ENCODE measurements at regions not wholly inside any gene's neighbourhood (a gene's known extent, or its start where the extent isn't known, plus 50 kb on each side); places are given as distances from the start of the nearest gene placed in this dataset.

GRCh38 chr6:168778201-168778600 is 337.2 kb downstream of the SMOC2 start:
- peak overlapping the region in 1 of 2 donors; percentile 43 for H3K27ac ChIP-seq
- H3K36me3 ChIP-seq = no peaks in the 10 kb centered on the region
- intact Hi-C loops (cut with DNase I) = no loop called here
- H3K4me3 ChIP-seq = no peak overlapping the region
- peaks cover 3 to 7% of the 10 kb centered on the region in 2 donors for H3K4me1 ChIP-seq
- peaks cover 0 to 24% of the 10 kb centered on the region in 2 donors for H3K9me3 ChIP-seq
- TF ChIP-seq CTCF (IDR thresholded peaks at IDR 0.05) = no peak
- peak in 1 of 2 donors; percentile 74 for DNase-seq (ENCODE audit: low spot score in 2 of 2)
- no peaks in the 10 kb centered on the region for H3K27me3 ChIP-seq

- Histone ChIP-seq H3K27ac (no peak overlapping the region), H3K36me3 (no peaks in the 10 kb centered on the region), H3K4me1 (peaks cover 0 to 6% of the 10 kb centered on the region in 2 donors), H3K27me3 (no peaks in the 10 kb centered on the region), H3K9me3 (peaks cover 0 to 25% of the 10 kb centered on the region in 2 donors), H3K4me3 (no peak overlapping the region)
- no peak for TF ChIP-seq CTCF (IDR thresholded peaks at IDR 0.05)
- intact Hi-C loops (cut with DNase I) = no loop called here
- no peak for DNase-seq (ENCODE audit: low spot score in 2 of 2)
Observed at GRCh38 chr6:168774381-168774780, 333.4 kb downstream of the SMOC2 start.

- TF ChIP-seq CTCF (IDR thresholded peaks at IDR 0.05) = no peak
- peaks cover 0 to 25% of the 10 kb centered on the region in 2 donors for H3K9me3 ChIP-seq
- no peak overlapping the region for H3K27ac ChIP-seq
- H3K36me3 ChIP-seq = no peaks in the 10 kb centered on the region
- intact Hi-C loops (cut with DNase I) = no loop called here
- H3K4me3 ChIP-seq = no peak overlapping the region
- DNase-seq (ENCODE audit: low spot score in 2 of 2) = no peak
- H3K4me1 ChIP-seq = peaks cover 0 to 6% of the 10 kb centered on the region in 2 donors
- H3K27me3 ChIP-seq = no peaks in the 10 kb centered on the region
Observed at GRCh38 chr6:168773788-168774187, 332.8 kb downstream of the SMOC2 start.

GRCh38 chr6:168765752-168766151 is 324.8 kb downstream of the SMOC2 start:
- DNase-seq (ENCODE audit: low spot score in 2 of 2) = no peak
- TF ChIP-seq CTCF (IDR thresholded peaks at IDR 0.05) = no peak
- intact Hi-C loops (cut with DNase I) = no loop called here

GRCh38 chr6:168756009-168756634 is 315.1 kb downstream of the SMOC2 start:
- Histone ChIP-seq H3K27me3 (no peaks in the 10 kb centered on the region), H3K9me3 (no peaks in the 10 kb centered on the region), H3K4me3 (no peak overlapping the region), H3K36me3 (no peaks in the 10 kb centered on the region), H3K27ac (no peak overlapping the region), H3K4me1 (peaks cover 7 to 10% of the 10 kb centered on the region in 2 donors)
- intact Hi-C loops (cut with DNase I) = loop anchor here (10.0 kb wide), 1 partner anchor 381 kb away; no protein-coding TSS in a partner anchor
- no peak for TF ChIP-seq CTCF (IDR thresholded peaks at IDR 0.05)
- DNase-seq (ENCODE audit: low spot score in 2 of 2) = no peak

More at GRCh38 chr6:168765752-168766151, 324.8 kb downstream of the SMOC2 start:
- Histone ChIP-seq H3K4me1 (no peaks in the 10 kb centered on the region), H3K27me3 (no peaks in the 10 kb centered on the region), H3K27ac (no peak overlapping the region), H3K9me3 (no peaks in the 10 kb centered on the region), H3K36me3 (no peaks in the 10 kb centered on the region), H3K4me3 (no peak overlapping the region)

Data from ascending aorta (tissue), 2 donors.